Panc1 (cell line): ENCODE measurements at regions not wholly inside any gene's neighbourhood (a gene's known extent, or its start where the extent isn't known, plus 50 kb on each side); places are given as distances from the start of the nearest gene placed in this dataset.

Experiments
- POLR2AphosphoS5 ChIP-seq: IDR thresholded peaks from 2 replicates; pipeline ENCODE4 v1.6.1; 2012; ENCODE audit warnings: mild to moderate bottlenecking, low read depth, low read length, moderate library complexity
- REST ChIP-seq, 2 experiments: IDR thresholded peaks; 2 replicates each; pipeline ENCODE4 v1.6.1; 2011 to 2012; ENCODE audit warnings: low read depth in 2 of 2, control low read depth in 1 of 2, low read length in 1 of 2, mild to moderate bottlenecking in 1 of 2, moderate library complexity in 1 of 2; ENCODE audit not compliant: insufficient read depth in 1 of 2
- SIN3A ChIP-seq: IDR thresholded peaks from 2 replicates; pipeline ENCODE4 v1.6.1; 2012; ENCODE audit warnings: low read depth, mild to moderate bottlenecking, low read length, moderate library complexity, borderline replicate concordance; ENCODE audit not compliant: insufficient read depth
- TCF7L2 ChIP-seq: IDR thresholded peaks from 2 replicates; pipeline ENCODE4 v1.6.1; 2011; ENCODE audit warnings: mild to moderate bottlenecking, low read depth, low read length, inconsistent platforms
- TF ChIP-seq, protein P1 (sequence below): fragments of 450-650 bp; IDR thresholded peaks from 2 replicates; pipeline ENCODE4 v1.5.1; 2017; ENCODE audit warnings: mild to moderate bottlenecking

DNA sequence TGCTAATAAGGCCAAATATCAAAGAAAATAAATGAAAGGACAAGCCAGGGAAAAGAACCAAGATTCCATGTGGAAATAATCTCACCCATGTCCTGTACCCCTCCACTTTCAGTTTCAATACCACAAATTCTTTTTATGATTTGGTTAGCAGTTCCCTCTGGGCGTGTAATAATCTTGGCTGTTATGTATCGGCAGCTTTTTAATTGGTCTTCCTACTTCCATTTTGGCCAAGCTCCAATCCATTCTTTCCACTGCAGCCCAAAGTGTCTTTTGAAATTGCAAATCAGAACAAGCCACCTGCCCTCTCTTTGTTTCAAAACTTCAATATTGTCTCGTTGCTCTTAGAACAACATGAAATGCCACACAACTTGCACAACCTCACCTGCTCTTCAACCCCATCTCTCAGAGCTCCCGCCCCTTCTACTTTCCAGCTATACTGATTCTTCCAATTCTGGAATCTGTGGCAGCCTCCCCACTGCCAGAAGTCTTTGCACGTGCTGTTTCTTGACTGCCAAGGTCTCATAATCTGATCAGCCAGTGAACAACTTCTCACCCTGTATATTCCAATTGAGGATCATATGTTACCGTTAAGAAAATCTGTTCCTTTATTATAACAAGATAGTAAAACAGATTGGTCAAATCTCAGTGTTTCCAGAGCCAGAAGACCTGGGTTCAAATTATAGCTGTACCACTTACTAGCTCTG is 354.5 kb downstream of the CBLN4 start:
- TF ChIP-seq POLR2AphosphoS5: no peak
- TF ChIP-seq, protein P1, sequence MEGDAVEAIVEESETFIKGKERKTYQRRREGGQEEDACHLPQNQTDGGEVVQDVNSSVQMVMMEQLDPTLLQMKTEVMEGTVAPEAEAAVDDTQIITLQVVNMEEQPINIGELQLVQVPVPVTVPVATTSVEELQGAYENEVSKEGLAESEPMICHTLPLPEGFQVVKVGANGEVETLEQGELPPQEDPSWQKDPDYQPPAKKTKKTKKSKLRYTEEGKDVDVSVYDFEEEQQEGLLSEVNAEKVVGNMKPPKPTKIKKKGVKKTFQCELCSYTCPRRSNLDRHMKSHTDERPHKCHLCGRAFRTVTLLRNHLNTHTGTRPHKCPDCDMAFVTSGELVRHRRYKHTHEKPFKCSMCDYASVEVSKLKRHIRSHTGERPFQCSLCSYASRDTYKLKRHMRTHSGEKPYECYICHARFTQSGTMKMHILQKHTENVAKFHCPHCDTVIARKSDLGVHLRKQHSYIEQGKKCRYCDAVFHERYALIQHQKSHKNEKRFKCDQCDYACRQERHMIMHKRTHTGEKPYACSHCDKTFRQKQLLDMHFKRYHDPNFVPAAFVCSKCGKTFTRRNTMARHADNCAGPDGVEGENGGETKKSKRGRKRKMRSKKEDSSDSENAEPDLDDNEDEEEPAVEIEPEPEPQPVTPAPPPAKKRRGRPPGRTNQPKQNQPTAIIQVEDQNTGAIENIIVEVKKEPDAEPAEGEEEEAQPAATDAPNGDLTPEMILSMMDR: no peak
- no peak for TF ChIP-seq REST (IDR thresholded peaks at IDR 0.05; ENCODE audit: insufficient read depth in 1 of 2, low read depth in 2 of 2, low read length in 1 of 2)
- no peak for TF ChIP-seq SIN3A
- TF ChIP-seq TCF7L2: no peak
